ENCODE measurements at regions not wholly inside any gene's neighbourhood (a gene's known extent, or its start where the extent isn't known, plus 50 kb on each side); places are given as distances from the start of the nearest gene placed in this dataset.
"Not testable (repeated sequence)": the region's sequence is repeated elsewhere in the genome, so short reads cannot be mapped to it uniquely, and the experiment has no call there.

- ATAC-seq = no peak
Observed at GRCh38 chr4:124070688-124071484, 641.6 kb downstream of the ANKRD50 start.

GRCh38 chr4:124075276-124075675 is 637.3 kb downstream of the ANKRD50 start:
- not testable (repeated sequence) for ATAC-seq

DNA sequence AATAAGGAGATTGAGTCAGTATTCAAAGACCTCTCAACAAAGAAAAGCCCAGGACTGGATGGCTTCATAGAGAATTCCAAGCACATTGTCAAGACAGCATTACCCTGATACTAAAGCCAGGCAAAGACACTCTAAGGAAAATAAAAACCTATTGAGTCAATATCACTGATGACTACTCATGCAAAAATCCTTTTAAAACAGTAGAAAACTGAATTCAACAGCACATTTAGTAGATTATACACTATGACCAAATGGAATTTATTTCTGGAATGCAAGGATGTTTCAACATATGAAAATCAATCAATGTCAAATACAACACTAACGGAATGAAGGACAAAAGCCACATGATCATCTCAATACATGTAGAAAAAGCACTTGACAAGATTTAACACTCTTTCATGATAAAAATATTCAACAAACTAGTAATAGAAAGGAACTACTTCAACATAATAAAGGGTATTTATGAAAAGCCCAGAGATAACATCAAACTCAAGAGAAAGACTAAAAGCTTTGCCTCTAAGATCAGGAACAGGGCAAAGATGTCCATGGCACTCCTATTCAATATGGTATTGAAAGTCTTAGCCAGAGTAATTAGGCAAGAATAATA is 633.3 kb downstream of the ANKRD50 start:
- no peak for ATAC-seq

GRCh38 chr4:124083711-124084110 is 628.8 kb downstream of the ANKRD50 start:
- ATAC-seq = no peak

GRCh38 chr4:124085561-124086180 is 626.9 kb downstream of the ANKRD50 start:
- ATAC-seq = no peak

DNA sequence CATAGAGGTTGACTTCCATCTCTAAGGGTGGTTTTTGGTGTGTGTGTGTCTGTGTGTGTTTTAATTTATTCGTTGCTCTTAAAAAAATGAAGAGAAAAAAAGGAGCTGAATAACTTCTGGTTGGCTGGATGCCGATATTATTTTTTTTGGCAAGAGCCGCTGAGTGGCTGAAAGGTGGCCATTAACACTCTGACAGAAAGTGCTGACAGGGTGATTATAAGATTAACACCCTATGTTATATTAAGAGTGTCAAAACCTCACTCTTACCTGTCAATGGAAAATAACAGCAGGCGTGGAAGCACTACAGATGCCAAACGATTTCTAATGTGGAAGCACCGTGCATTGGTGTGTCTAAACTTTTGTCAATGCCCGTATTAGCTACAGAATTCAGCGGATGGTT is 622.5 kb downstream of the ANKRD50 start:
- no peak for ATAC-seq

DNA sequence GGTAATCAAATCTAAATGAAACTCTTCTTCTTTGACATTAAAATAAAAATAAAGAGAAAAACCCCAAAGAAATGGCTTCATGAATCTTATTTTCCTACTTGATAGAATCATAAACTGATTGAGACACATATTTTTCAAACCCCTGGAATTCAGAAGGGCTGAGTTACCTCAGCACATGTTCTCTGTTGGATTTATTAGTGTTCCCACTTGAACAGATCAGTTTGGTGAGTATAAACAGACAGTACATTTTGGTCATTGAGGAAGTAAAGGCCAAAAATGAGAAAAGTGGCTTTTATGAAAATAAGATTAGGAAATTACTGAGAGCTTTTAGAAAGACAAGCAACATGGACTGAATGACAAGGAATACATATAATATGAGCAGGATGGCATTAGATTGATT is 620.4 kb downstream of the ANKRD50 start:
- ATAC-seq = no peak

DNA sequence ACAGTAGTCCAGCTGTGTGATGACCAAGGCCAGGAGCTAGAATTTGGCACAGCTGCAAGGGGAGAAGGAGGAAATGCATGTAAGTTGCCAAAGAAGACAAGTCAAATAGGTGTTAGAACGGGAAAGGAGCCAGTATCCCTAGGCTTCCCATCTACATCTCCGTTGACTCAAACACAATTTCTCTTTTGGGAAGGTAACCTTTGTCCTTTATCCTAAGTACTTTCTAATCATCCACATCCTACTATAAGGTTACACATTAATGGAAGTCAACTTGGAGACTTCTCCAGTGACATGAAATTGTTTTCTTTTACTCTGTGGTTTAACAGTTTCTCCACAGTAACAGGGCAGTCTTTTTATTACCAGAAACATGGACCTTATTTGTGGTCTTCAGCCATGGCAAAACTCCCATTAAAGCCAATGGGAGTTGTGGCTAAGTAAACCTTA is 620.0 kb downstream of the ANKRD50 start:
- ATAC-seq = no peak

GRCh38 chr4:124095621-124096020 is 616.9 kb downstream of the ANKRD50 start:
- no peak for ATAC-seq

- ATAC-seq = no peak
Observed at GRCh38 chr4:124096290-124096689, 616.2 kb downstream of the ANKRD50 start.

- ATAC-seq = no peak
Observed at GRCh38 chr4:124097447-124097846, 615.1 kb downstream of the ANKRD50 start.

- ATAC-seq = no peak
Observed at GRCh38 chr4:124104101-124104500, 608.4 kb downstream of the ANKRD50 start.

DNA sequence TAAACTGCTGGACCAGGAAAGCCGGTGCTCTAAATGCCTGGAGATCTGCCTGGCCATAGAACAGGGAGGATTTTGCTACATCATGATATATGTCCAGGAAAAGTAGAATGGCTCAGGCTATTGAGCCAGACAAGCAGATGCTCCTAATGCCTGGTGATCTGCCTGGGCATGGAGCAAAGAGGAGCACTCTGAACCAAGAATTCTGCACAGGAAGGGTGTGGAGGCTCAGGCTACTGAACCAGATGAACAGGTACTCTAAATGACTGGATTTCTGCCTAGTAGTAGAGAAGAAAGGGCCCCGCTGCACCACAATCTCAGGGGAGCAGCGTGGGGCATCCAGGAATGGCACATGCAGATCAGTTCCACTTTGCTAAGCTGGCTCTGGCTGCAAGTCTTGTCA is 607.9 kb downstream of the ANKRD50 start:
- no peak for ATAC-seq

GRCh38 chr4:124105212-124105611 is 607.3 kb downstream of the ANKRD50 start:
- no peak for ATAC-seq

DNA sequence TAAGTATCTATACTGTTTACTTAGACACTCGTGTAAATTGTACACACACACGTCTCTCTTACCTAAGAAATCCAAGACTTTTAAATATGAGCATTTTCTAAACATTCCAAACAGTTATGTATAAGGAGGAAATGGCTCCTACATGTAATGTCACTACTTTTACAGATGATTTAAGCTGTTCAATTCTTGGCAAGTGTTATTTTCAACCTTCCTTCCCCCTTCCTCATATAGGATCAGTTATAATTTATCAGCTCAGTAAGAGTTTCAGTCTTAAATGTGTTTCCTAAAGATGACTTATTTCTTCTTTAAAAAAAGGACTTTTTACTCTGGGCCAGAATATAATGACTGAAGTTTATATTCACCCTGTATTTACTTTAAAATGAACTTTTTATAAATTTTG is 601.1 kb downstream of the ANKRD50 start:
- ATAC-seq = no peak

DNA sequence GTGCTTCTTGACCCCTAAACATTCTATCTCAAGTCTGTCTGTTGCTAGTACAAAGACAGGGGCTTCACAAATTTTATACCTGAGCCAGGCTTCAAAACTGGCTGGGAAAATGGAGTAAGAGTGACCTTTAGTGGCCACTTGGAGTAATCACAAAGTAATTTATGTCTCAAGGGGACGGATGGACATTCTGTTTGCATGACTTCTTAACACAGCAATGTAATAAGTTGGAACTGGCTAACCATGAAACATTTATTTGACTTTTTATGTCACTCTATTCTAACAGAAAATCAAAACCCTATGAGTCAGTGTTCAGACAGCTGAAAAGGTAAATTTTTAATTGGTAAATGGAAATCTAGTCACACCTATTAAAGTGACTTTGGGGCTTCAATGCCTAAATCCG is 600.6 kb downstream of the ANKRD50 start:
- no peak for ATAC-seq

- no peak for ATAC-seq
Observed at GRCh38 chr4:124118061-124118460, 594.5 kb downstream of the ANKRD50 start.

DNA sequence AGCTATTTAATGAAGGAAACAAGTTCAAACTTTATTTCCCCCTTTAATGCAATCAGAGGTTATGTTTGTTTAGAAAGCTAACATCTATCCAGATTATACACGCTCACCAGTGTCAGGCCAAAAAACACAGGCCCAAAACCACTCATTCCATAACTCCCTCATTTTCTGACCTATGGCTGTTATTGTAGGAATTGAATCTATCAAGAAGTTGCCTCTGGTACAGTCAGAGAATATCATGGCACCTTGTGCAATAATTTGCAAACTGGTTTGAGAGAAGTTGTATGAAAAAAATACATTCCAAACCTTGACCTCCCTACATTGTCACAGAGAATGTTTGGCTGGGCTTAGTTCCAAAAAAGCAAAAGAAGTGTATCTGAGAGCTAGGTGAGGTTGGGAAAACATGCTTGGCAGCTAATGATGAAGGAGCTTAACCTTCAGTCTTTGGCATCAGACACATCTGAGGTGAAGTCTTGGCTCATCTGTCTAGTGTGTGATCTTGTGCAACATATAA is 591.0 kb downstream of the ANKRD50 start:
- no peak for ATAC-seq

DNA sequence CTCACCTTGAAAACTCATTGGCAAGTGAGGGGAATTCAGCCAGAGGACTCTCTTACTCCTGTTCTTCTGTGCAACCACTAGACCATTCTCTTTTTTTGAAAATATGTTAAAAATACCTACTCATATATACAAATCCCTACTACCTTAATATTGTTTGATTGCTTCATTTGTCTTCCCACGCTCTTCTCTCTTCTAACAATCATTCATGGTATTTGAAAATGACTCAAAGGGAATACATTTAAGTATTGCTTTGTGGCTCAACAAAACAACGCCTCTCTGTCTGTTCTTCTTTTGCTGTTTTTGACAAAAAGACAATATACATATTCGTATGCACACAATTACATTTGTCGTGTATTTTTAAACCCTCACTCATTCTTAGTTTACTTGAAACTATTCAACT is 589.4 kb downstream of the ANKRD50 start:
- ATAC-seq = no peak

GRCh38 chr4:124123721-124124120 is 588.8 kb downstream of the ANKRD50 start:
- no peak for ATAC-seq

DNA sequence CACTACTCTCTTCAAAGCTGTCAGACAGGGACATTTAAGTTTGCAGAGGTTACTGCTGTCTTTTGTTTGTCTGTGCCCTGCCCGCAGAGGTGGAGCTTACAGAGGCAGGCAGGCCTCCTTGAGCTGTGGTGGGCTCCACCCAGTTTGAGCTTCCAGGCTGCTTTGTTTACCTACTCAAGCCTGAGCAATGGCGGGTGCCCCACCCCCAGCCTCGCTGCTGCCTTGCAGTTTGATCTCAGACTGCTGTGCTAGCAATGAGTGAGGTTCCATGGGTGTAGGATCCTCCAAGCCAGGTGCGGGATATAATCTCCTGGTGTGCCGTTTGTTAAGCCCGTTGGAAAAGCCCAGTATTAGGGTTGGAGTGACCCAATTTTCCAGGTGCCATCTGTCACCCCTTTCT is 581.2 kb downstream of the ANKRD50 start:
- ATAC-seq = not testable (repeated sequence)

- no peak for ATAC-seq
Observed at GRCh38 chr4:124132161-124132560, 580.4 kb downstream of the ANKRD50 start.

DNA sequence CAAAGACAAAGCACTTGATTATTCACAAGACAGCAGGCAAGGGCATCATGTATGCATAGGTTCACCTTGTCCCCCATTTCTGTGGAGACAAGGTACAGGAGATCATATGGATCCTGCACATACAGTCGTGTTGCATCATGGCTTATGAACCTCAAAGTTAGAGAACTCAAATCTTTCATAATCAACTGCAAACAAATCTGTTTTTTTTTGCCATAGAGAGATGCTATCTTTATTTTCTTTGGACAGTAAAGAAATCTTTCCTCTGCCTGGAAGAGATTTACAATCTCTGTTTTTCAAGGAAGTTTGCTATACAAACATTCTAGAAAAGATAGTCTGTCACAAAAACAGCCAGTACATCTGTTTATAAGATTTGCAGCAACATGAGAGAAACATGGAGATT is 578.8 kb downstream of the ANKRD50 start:
- no peak for ATAC-seq

- no peak for ATAC-seq
Observed at GRCh38 chr4:124135409-124135813, 577.1 kb downstream of the ANKRD50 start.

All from activated CD4-positive, CD25-positive, alpha-beta regulatory T cell treated with anti-CD3 and anti-CD28 coated beads, Interleukin-2, amount 50 U/mL, for 24 hours (primary cell).